ENCODE measurements at regions not wholly inside any gene's neighbourhood (a gene's known extent, or its start where the extent isn't known, plus 50 kb on each side); places are given as distances from the start of the nearest gene placed in this dataset.

DNA sequence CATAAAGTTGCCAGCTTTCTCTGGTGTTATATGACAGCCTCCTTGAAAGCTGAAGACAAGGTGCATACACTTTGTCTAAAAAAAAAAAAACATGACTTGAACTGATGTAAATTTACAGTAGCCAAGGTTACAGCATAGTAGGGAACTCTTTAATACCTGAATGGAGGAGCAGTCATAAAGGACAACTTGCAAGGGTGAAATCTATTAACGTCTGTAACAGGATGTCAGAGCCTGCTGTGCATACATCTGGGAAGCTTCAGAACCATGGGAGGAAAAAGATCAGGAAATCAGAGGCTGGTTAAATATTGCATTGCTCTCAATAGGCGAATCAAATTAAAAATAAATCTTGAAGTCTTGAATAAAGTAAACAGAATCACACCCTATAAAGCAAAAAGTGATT lies 484.0 kb upstream of the CTSO start:
- WGBS, 2 experiments (ENCODE audit: extremely low coverage in 2 of 2, insufficient read length in 1 of 2), result no CpG with 5 or more reads among the region's 2 CpGs
- H3K4me2 ChIP-seq (ENCODE audit: low read depth, low read length), result no peak overlapping the region
- no peak overlapping the region for H2AK9ac ChIP-seq (replicated peaks; ENCODE audit: low read depth, low read length, poor library complexity)
- H3K27ac ChIP-seq (ENCODE audit: insufficient read depth, low read length), result no peak overlapping the region
- no peak overlapping the region for H3K18ac ChIP-seq (ENCODE audit: low read depth, low read length)
- no peaks in the 10 kb centered on the region for H3K79me1 ChIP-seq (ENCODE audit: low read depth in 1 of 2, low read length in 2 of 2)
- no peak overlapping the region for H3K23ac ChIP-seq (ENCODE audit: low read depth, low read length)
- DNase-seq, result no peak
- H4K5ac ChIP-seq (ENCODE audit: low read depth, low read length), result no peak overlapping the region
- H3K4ac ChIP-seq (ENCODE audit: low read depth, low read length), result no peak overlapping the region
- no peak overlapping the region for H3K14ac ChIP-seq (replicated peaks; ENCODE audit: low read depth, low read length)
- H3K27me3 ChIP-seq (ENCODE audit: control insufficient read depth, insufficient read depth, low read length), result no peaks in the 10 kb centered on the region
- no peak overlapping the region for H3K56ac ChIP-seq (ENCODE audit: extremely low read depth, insufficient read depth, low read length)
- TF ChIP-seq RCOR1 (IDR thresholded peaks at IDR 0.05; ENCODE audit: insufficient replicate concordance, low read length) (no peak), MAZ (IDR thresholded peaks at IDR 0.05; ENCODE audit: borderline replicate concordance, low read depth, low read length) (no peak), POLR2A (IDR thresholded peaks at IDR 0.05; ENCODE audit: low read depth, low read length) (no peak), BHLHE40 (IDR thresholded peaks at IDR 0.05; ENCODE audit: low read depth, low read length) (no peak), CEBPB (IDR thresholded peaks at IDR 0.05; ENCODE audit: low read depth, low read length) (no peak), FOS (IDR thresholded peaks at IDR 0.05; ENCODE audit: low read depth, low read length) (no peak), MXI1 (IDR thresholded peaks at IDR 0.05; ENCODE audit: borderline replicate concordance, low read depth, low read length) (no peak), NFE2L2 (IDR thresholded peaks at IDR 0.05; ENCODE audit: low read depth, low read length) (no peak), CHD1 (IDR thresholded peaks at IDR 0.05; ENCODE audit: low read depth, low read length) (no peak), RAD21 (IDR thresholded peaks at IDR 0.05; ENCODE audit: low read length) (no peak), MAFK (IDR thresholded peaks at IDR 0.05; ENCODE audit: low read depth, low read length) (no peak), RFX5 (IDR thresholded peaks at IDR 0.05; ENCODE audit: low read depth, low read length) (no peak), SMC3 (IDR thresholded peaks at IDR 0.05; ENCODE audit: low read depth, low read length) (no peak)
- TF ChIP-seq, protein P1, sequence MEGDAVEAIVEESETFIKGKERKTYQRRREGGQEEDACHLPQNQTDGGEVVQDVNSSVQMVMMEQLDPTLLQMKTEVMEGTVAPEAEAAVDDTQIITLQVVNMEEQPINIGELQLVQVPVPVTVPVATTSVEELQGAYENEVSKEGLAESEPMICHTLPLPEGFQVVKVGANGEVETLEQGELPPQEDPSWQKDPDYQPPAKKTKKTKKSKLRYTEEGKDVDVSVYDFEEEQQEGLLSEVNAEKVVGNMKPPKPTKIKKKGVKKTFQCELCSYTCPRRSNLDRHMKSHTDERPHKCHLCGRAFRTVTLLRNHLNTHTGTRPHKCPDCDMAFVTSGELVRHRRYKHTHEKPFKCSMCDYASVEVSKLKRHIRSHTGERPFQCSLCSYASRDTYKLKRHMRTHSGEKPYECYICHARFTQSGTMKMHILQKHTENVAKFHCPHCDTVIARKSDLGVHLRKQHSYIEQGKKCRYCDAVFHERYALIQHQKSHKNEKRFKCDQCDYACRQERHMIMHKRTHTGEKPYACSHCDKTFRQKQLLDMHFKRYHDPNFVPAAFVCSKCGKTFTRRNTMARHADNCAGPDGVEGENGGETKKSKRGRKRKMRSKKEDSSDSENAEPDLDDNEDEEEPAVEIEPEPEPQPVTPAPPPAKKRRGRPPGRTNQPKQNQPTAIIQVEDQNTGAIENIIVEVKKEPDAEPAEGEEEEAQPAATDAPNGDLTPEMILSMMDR (conservative IDR thresholded peaks at IDR 0.05; ENCODE audit: low read depth, low read length), result no peak
- TF ChIP-seq, protein P2, sequence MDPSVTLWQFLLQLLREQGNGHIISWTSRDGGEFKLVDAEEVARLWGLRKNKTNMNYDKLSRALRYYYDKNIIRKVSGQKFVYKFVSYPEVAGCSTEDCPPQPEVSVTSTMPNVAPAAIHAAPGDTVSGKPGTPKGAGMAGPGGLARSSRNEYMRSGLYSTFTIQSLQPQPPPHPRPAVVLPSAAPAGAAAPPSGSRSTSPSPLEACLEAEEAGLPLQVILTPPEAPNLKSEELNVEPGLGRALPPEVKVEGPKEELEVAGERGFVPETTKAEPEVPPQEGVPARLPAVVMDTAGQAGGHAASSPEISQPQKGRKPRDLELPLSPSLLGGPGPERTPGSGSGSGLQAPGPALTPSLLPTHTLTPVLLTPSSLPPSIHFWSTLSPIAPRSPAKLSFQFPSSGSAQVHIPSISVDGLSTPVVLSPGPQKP (IDR thresholded peaks at IDR 0.05; ENCODE audit: borderline replicate concordance, low read depth, low read length), result no peak
- TF ChIP-seq, protein P3, sequence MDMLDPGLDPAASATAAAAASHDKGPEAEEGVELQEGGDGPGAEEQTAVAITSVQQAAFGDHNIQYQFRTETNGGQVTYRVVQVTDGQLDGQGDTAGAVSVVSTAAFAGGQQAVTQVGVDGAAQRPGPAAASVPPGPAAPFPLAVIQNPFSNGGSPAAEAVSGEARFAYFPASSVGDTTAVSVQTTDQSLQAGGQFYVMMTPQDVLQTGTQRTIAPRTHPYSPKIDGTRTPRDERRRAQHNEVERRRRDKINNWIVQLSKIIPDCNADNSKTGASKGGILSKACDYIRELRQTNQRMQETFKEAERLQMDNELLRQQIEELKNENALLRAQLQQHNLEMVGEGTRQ (IDR thresholded peaks at IDR 0.05; ENCODE audit: low read depth, low read length), result no peak
- H3K4me3 ChIP-seq (ENCODE audit: insufficient read depth, low read depth, low read length), result no peak overlapping the region
- no peak overlapping the region for H2AK5ac ChIP-seq (ENCODE audit: low read depth, low read length)
- no peaks in the 10 kb centered on the region for H3K4me1 ChIP-seq (ENCODE audit: control insufficient read depth, insufficient read depth, low read length)
- H2BK20ac ChIP-seq (ENCODE audit: low read depth, low read length), result no peak overlapping the region
- no TSS peak for BruUV-seq (replicated peaks)
- ChIA-PET CTCF (no interaction called here), POLR2A (ENCODE audit: unreplicated experiment) (no interaction called here)
- H4K8ac ChIP-seq (ENCODE audit: low read depth in 2 of 2, low read length in 2 of 2), result no peak overlapping the region
- no peak overlapping the region for H4K91ac ChIP-seq (ENCODE audit: insufficient read depth, low read depth, low read length)
- dilution Hi-C loops (cut with HindIII; ENCODE audit: low sequenced_read_pairs, unreplicated experiment) (no loop called here), in situ Hi-C loops (cut with MboI; ENCODE audit: low sequenced_read_pairs) (no loop called here), intact Hi-C loops (cut with micrococcal nuclease) (no loop called here)
- H3K9me3 ChIP-seq (ENCODE audit: control insufficient read depth, insufficient read depth, low read length), result no peaks in the 10 kb centered on the region
- no peaks in the 10 kb centered on the region for H3K36me3 ChIP-seq (ENCODE audit: control insufficient read depth, insufficient read depth, low read length)
- H2BK120ac ChIP-seq (ENCODE audit: low read depth, low read length), result no peak overlapping the region
- H2BK5ac ChIP-seq (ENCODE audit: low read depth, low read length, poor library complexity, severe bottlenecking), result no peak overlapping the region
- no peaks in the 10 kb centered on the region for H3K9me1 ChIP-seq (ENCODE audit: insufficient read depth, low read length)
- no peak overlapping the region for H3K9ac ChIP-seq (ENCODE audit: low read depth, low read length)
- H4K20me1 ChIP-seq (ENCODE audit: insufficient read depth, low read length), result no peaks in the 10 kb centered on the region
- no peak for ATAC-seq (ENCODE audit: low read depth)
- H2AFZ ChIP-seq (replicated peaks; ENCODE audit: low read length, poor library complexity), result no peak overlapping the region
- H2BK15ac ChIP-seq (ENCODE audit: low read depth, low read length), result no peak overlapping the region
